Neural cell (in vitro differentiated cells): ENCODE measurements at regions not wholly inside any gene's neighbourhood (a gene's known extent, or its start where the extent isn't known, plus 50 kb on each side); places are given as distances from the start of the nearest gene placed in this dataset.

Experiments used
- H2AFZ ChIP-seq: fragments of 200-600, 300-800 bp; sonication (generic), shearing (Covaris generic); 2 replicates; pipeline ENCODE4 v1.6.0; 2014; ENCODE audit warnings: low read depth, mild to moderate bottlenecking, antibody characterized with exemption, low read length, moderate library complexity
- H3F3A ChIP-seq: fragments of 200-600 bp; shearing (Covaris generic); 2 replicates; pipeline ENCODE4 v1.6.1; 2016; ENCODE audit warnings: mild to moderate bottlenecking, moderate library complexity, mixed read lengths, antibody characterized with exemption, low read length; ENCODE audit not compliant: insufficient read depth, poor library complexity, severe bottlenecking
- H3K27ac ChIP-seq: fragments of 200-600, 300-800 bp; sonication (generic), shearing (Covaris generic); 2 replicates; pipeline ENCODE4 v1.5.1; 2014; ENCODE audit warnings: mild to moderate bottlenecking, low read length, moderate library complexity
- H3K27me3 ChIP-seq: fragments of 300-800, 200-600 bp; sonication (generic), shearing (Covaris generic); 2 replicates; pipeline ENCODE4 v1.6.0; 2014; ENCODE audit warnings: mild to moderate bottlenecking, low read depth, low read length, moderate library complexity; ENCODE audit not compliant: insufficient read depth
- H3K36me3 ChIP-seq: fragments of 300-800, 200-600 bp; sonication (generic), shearing (Covaris generic); 2 replicates; pipeline ENCODE4 v1.5.1; 2014; ENCODE audit warnings: mild to moderate bottlenecking, antibody characterized with exemption, low read length, moderate library complexity; ENCODE audit not compliant: insufficient read depth
- H3K4me2 ChIP-seq: fragments of 300-800, 200-600 bp; sonication (generic), shearing (Covaris generic); 2 replicates; pipeline ENCODE4 v1.6.0; 2014; ENCODE audit warnings: mild to moderate bottlenecking, low read length
- H3K4me3 ChIP-seq: fragments of 300-800, 200-600 bp; sonication (generic), shearing (Covaris generic); 2 replicates; pipeline ENCODE4 v1.5.1; 2014; ENCODE audit warnings: mild to moderate bottlenecking, low read length, moderate library complexity
- H3K79me2 ChIP-seq: fragments of 200-600 bp; shearing (Covaris generic); replicated peaks from 2 replicates; pipeline ENCODE4 v1.6.0; 2014; ENCODE audit warnings: mild to moderate bottlenecking, low read length, moderate library complexity; ENCODE audit not compliant: insufficient read depth
- H3K9ac ChIP-seq: fragments of 300-800, 200-600 bp; sonication (generic), shearing (Covaris generic); 2 replicates; pipeline ENCODE4 v1.6.1; 2016; ENCODE audit warnings: mild to moderate bottlenecking, low read length, mixed read lengths
- H3K9me2 ChIP-seq: fragments of 200-600 bp; shearing (Covaris generic); 2 replicates; pipeline ENCODE4 v1.6.1; 2016; ENCODE audit warnings: mild to moderate bottlenecking, low read length, mixed read lengths; ENCODE audit not compliant: insufficient read depth
- H3K9me3 ChIP-seq: fragments of 200-600, 300-800 bp; sonication (generic), shearing (Covaris generic); 2 replicates; pipeline ENCODE4 v1.6.1; 2016; ENCODE audit warnings: mild to moderate bottlenecking, mixed run types, low read length, moderate library complexity, mixed read lengths
- H4K20me1 ChIP-seq: fragments of 200-600 bp; shearing (Covaris generic); 2 replicates; pipeline ENCODE4 v1.6.1; 2016; ENCODE audit warnings: mild to moderate bottlenecking, mixed run types; ENCODE audit not compliant: insufficient read depth
- EP300 ChIP-seq: fragments of 450-650 bp; conservative IDR thresholded peaks from 2 replicates; pipeline ENCODE4 v1.6.1; 2014; ENCODE audit warnings: antibody characterized with exemption, mild to moderate bottlenecking, moderate library complexity; ENCODE audit not compliant: poor library complexity, severe bottlenecking
- EZH2 ChIP-seq: fragments of 200-600, 300-800 bp; shearing (Covaris generic), sonication (generic); IDR thresholded peaks from 2 replicates; pipeline ENCODE4 v1.6.1; 2014; ENCODE audit warnings: antibody characterized with exemption, low read length, borderline replicate concordance, mild to moderate bottlenecking; ENCODE audit not compliant: insufficient read depth, poor library complexity, severe bottlenecking
- MXI1 ChIP-seq: fragments of 450-650 bp; conservative IDR thresholded peaks from 2 replicates; pipeline ENCODE4 v1.6.1; 2014; ENCODE audit warnings: antibody characterized with exemption, mild to moderate bottlenecking; ENCODE audit not compliant: poor library complexity, severe bottlenecking
- POLR2AphosphoS5 ChIP-seq: IDR thresholded peaks from 2 replicates; pipeline ENCODE4 v1.6.1; 2012
- RAD21 ChIP-seq: fragments of 450-650 bp; conservative IDR thresholded peaks from 2 replicates; pipeline ENCODE4 v1.6.1; 2014; ENCODE audit warnings: antibody characterized with exemption, mild to moderate bottlenecking, moderate library complexity
- REST ChIP-seq: IDR thresholded peaks from 2 replicates; pipeline ENCODE4 v1.6.1; 2012; ENCODE audit warnings: borderline replicate concordance
- SMC3 ChIP-seq: fragments of 450-650 bp; conservative IDR thresholded peaks from 2 replicates; pipeline ENCODE4 v1.6.1; 2014; ENCODE audit warnings: antibody characterized with exemption, mild to moderate bottlenecking, moderate library complexity; ENCODE audit not compliant: poor library complexity
- TAF1 ChIP-seq: IDR thresholded peaks from 2 replicates; pipeline ENCODE4 v1.6.1; 2012; ENCODE audit warnings: low read depth
- TF ChIP-seq, protein P1 (sequence below): fragments of 450-650 bp; IDR thresholded peaks from 2 replicates; pipeline ENCODE4 v1.5.1; 2014; ENCODE audit warnings: antibody characterized with exemption, mild to moderate bottlenecking, moderate library complexity; ENCODE audit not compliant: poor library complexity, severe bottlenecking

DNA sequence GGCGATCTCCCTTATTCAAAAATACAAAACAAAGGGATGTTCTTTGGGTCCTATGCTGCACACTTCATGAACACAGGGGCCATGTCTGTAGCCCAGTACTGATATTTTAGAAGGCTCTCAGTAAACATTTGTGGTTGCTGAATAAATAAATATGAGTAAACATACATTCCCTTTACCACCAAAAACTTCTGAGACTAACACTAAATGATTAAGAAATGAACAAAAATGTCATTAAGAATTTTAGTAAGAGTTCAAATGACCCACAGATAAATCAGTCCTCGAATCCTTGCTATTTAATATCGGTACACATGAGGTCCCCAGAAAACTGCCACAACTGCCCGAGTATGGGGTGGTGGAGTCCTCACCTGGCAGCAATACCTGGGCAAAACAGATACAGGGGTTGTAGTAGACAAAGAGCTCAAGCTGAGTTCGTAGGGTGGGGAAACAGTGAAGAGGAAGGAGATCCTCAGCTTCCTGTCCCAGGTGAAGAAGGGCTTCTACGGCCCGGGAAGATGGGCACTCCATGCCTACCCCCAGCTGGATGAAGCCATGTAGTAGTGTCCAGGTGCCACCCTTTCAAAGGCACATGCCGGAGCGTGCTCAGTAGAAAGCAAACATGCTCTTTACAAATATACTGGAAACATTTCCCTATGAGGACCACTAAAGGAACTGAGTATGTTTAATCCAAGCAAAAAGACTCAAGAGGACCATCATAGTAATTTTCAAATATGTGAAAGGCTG is 72.6 kb upstream of the ARHGAP29 start:
- no peaks in the 10 kb centered on the region for H3F3A ChIP-seq
- H3K79me2 ChIP-seq, result no peaks in the 10 kb centered on the region
- no peak overlapping the region for H3K4me3 ChIP-seq
- no peaks in the 10 kb centered on the region for H3K36me3 ChIP-seq
- H3K27ac ChIP-seq, result no peak overlapping the region
- no peak overlapping the region for H3K4me2 ChIP-seq
- no peak overlapping the region for H2AFZ ChIP-seq
- no peaks in the 10 kb centered on the region for H4K20me1 ChIP-seq
- TF ChIP-seq POLR2AphosphoS5, result no peak
- TF ChIP-seq TAF1, result no peak
- no peak for TF ChIP-seq SMC3
- H3K9me2 ChIP-seq, result no peaks in the 10 kb centered on the region
- no peaks in the 10 kb centered on the region for H3K9me3 ChIP-seq
- H3K9ac ChIP-seq, result no peak overlapping the region
- H3K27me3 ChIP-seq, result no peaks in the 10 kb centered on the region

DNA sequence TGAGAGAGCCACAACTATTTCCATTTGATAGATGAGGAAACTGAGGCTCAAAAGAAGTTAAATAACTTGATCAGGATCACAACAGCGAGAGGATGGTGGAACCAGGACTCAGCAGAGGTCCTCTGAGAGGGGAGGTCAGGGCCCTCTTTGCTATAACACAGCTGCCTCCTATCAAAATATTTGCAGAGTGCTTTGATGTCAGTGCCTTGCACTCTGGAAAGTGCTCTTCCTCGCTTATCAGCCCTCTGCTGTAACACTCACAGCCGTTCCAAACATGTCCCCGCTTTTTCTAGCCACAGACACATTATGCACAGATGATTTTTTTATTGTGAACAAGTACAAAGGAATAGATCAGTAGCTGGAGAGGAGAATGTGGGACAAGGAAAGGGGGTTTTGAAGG is 71.8 kb upstream of the ARHGAP29 start:
- TF ChIP-seq SMC3 (no peak), POLR2AphosphoS5 (no peak), MXI1 (no peak), TAF1 (no peak), EP300 (no peak), RAD21 (no peak), EZH2 (no peak), REST (no peak)
- TF ChIP-seq, protein P1, sequence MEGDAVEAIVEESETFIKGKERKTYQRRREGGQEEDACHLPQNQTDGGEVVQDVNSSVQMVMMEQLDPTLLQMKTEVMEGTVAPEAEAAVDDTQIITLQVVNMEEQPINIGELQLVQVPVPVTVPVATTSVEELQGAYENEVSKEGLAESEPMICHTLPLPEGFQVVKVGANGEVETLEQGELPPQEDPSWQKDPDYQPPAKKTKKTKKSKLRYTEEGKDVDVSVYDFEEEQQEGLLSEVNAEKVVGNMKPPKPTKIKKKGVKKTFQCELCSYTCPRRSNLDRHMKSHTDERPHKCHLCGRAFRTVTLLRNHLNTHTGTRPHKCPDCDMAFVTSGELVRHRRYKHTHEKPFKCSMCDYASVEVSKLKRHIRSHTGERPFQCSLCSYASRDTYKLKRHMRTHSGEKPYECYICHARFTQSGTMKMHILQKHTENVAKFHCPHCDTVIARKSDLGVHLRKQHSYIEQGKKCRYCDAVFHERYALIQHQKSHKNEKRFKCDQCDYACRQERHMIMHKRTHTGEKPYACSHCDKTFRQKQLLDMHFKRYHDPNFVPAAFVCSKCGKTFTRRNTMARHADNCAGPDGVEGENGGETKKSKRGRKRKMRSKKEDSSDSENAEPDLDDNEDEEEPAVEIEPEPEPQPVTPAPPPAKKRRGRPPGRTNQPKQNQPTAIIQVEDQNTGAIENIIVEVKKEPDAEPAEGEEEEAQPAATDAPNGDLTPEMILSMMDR, result no peak
- H3K36me3 ChIP-seq, result no peaks in the 10 kb centered on the region
- no peak overlapping the region for H3K4me3 ChIP-seq
- no peaks in the 10 kb centered on the region for H3K9me3 ChIP-seq
- no peaks in the 10 kb centered on the region for H3K79me2 ChIP-seq
- no peak overlapping the region for H3K9ac ChIP-seq
- no peaks in the 10 kb centered on the region for H3K9me2 ChIP-seq
- no peak overlapping the region for H2AFZ ChIP-seq
- no peak overlapping the region for H3K27ac ChIP-seq
- H3F3A ChIP-seq, result no peaks in the 10 kb centered on the region
- H4K20me1 ChIP-seq, result no peaks in the 10 kb centered on the region
- H3K4me2 ChIP-seq, result no peak overlapping the region
- no peaks in the 10 kb centered on the region for H3K27me3 ChIP-seq
